Stimulated activated effector memory CD8-positive, alpha-beta T cell treated with anti-CD3 and anti-CD28 coated beads, Interleukin-12 subunit alpha, Interleukin-12 subunit beta, amount 100 ng/mL, for 72 hours (primary cell): ENCODE measurements at regions not wholly inside any gene's neighbourhood (a gene's known extent, or its start where the extent isn't known, plus 50 kb on each side); places are given as distances from the start of the nearest gene placed in this dataset.

Experiments used
- ATAC-seq: fragments of 150-1000 bp; cut with Tn5 transposase; 2 replicates; pipeline ENCODE4 v1.10.0; 2021
- DNase-seq, 2 donors: peaks; one replicate each; pipeline ENCODE4 v3.0.0; 2021 to 2022; ENCODE audit warnings: low spot score in 2 of 2
- H3K27ac Mint-ChIP-seq: one replicate; pipeline ENCODE4 v1.8.0; 2022; ENCODE audit warnings: mild to moderate bottlenecking, mixed read lengths
- H3K36me3 Mint-ChIP-seq: one replicate; pipeline ENCODE4 v1.8.0; 2022; ENCODE audit warnings: mild to moderate bottlenecking, mixed read lengths
- H3K4me1 Mint-ChIP-seq: one replicate; pipeline ENCODE4 v1.8.0; 2022; ENCODE audit warnings: mixed read lengths
- H3K4me3 Mint-ChIP-seq: one replicate; pipeline ENCODE4 v1.8.0; 2022; ENCODE audit warnings: mild to moderate bottlenecking, mixed read lengths
- H3K9me3 Mint-ChIP-seq: one replicate; pipeline ENCODE4 v1.8.0; 2022; ENCODE audit warnings: mixed read lengths

GRCh38 chr22:47547881-47548650, 785.6 kb downstream of the TBC1D22A start:
- DNase-seq (no peak), ATAC-seq (no peak)
- no peaks in the 10 kb centered on the region for H3K4me1 Mint-ChIP-seq
- no peaks in the 10 kb centered on the region for H3K9me3 Mint-ChIP-seq
- no peak overlapping the region for H3K27ac Mint-ChIP-seq
- no peak overlapping the region for H3K4me3 Mint-ChIP-seq
- H3K36me3 Mint-ChIP-seq, result no peaks in the 10 kb centered on the region

DNA sequence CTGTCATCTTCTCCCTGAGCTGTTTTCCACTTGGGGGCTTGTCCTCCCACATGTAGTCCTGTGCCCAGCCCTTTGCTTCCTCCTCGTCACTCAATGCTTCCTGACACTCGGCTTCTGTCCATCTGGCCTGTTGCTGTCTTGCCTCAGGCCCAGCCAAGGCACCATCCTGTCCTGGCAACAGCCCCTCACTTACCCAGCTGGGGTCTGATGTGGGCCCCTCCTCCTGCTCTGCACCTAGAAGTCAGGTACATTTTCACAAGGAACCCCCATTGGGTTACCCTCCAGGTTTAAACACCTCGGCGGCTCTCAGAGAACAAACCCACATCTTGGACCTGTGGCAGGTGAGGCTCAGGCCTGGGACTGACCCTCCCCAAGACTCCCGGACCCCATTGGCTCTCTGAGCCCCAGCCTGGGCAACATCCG, 784.8 kb downstream of the TBC1D22A start:
- no peaks in the 10 kb centered on the region for H3K36me3 Mint-ChIP-seq

GRCh38 chr22:47544696-47545095, 782.2 kb downstream of the TBC1D22A start:
- H3K27ac Mint-ChIP-seq, result no peak overlapping the region

More for the DNA sequence above, 784.8 kb downstream of the TBC1D22A start:
- Mint-ChIP-seq H3K9me3 (no peaks in the 10 kb centered on the region), H3K4me3 (no peak overlapping the region), H3K27ac (no peak overlapping the region), H3K4me1 (no peaks in the 10 kb centered on the region)
- DNase-seq (no peak), ATAC-seq (no peak)

GRCh38 chr22:47543447-47543846, 781.0 kb downstream of the TBC1D22A start:
- Mint-ChIP-seq H3K4me1 (no peaks in the 10 kb centered on the region), H3K9me3 (no peaks in the 10 kb centered on the region), H3K27ac (no peak overlapping the region), H3K4me3 (no peak overlapping the region), H3K36me3 (no peaks in the 10 kb centered on the region)
- DNase-seq, result peak in 1 of 2 donors; percentile 18
- ATAC-seq, result no peak

More at GRCh38 chr22:47544696-47545095, 782.2 kb downstream of the TBC1D22A start:
- no peaks in the 10 kb centered on the region for H3K36me3 Mint-ChIP-seq
- ATAC-seq, result no peak
- peak in 1 of 2 donors; percentile 28 for DNase-seq
- H3K4me3 Mint-ChIP-seq, result no peak overlapping the region
- H3K9me3 Mint-ChIP-seq, result no peaks in the 10 kb centered on the region
- no peaks in the 10 kb centered on the region for H3K4me1 Mint-ChIP-seq

DNA sequence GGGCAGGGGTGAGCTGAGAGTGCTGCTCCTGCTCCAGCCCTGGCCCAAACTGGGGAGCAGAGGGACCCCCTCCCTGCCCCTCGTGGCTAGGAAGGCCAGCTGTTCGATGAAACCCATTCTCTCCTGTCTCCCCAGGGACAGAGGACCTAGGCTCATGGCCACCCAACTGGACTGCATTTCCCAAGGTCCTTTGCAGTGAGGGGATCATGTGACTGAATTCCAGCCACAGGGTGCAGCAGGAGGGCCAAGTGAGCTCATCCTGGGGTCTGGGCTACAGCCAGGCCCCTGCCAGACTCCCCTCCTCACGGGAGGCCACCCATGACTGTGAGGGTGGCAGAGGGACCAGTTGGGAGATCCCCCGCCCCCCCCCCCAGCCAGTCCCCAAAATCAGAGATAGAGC, 777.6 kb downstream of the TBC1D22A start:
- DNase-seq (peak in 1 of 2 donors; percentile 34), ATAC-seq (no peak)
- Mint-ChIP-seq H3K27ac (no peak overlapping the region), H3K4me3 (no peak overlapping the region), H3K36me3 (no peaks in the 10 kb centered on the region), H3K4me1 (no peaks in the 10 kb centered on the region), H3K9me3 (peaks cover 3% of the 10 kb centered on the region)

GRCh38 chr22:47539374-47539773, 776.9 kb downstream of the TBC1D22A start:
- DNase-seq (no peak), ATAC-seq (no peak)
- no peak overlapping the region for H3K27ac Mint-ChIP-seq
- H3K4me1 Mint-ChIP-seq, result no peaks in the 10 kb centered on the region
- no peak overlapping the region for H3K4me3 Mint-ChIP-seq
- H3K36me3 Mint-ChIP-seq, result no peaks in the 10 kb centered on the region
- H3K9me3 Mint-ChIP-seq, result peaks cover 3% of the 10 kb centered on the region

GRCh38 chr22:47535681-47536080, 773.2 kb downstream of the TBC1D22A start:
- Mint-ChIP-seq H3K9me3 (peaks cover 3% of the 10 kb centered on the region), H3K36me3 (no peaks in the 10 kb centered on the region), H3K4me3 (no peak overlapping the region), H3K27ac (no peak overlapping the region), H3K4me1 (no peaks in the 10 kb centered on the region)
- no peak for ATAC-seq
- DNase-seq, result no peak

DNA sequence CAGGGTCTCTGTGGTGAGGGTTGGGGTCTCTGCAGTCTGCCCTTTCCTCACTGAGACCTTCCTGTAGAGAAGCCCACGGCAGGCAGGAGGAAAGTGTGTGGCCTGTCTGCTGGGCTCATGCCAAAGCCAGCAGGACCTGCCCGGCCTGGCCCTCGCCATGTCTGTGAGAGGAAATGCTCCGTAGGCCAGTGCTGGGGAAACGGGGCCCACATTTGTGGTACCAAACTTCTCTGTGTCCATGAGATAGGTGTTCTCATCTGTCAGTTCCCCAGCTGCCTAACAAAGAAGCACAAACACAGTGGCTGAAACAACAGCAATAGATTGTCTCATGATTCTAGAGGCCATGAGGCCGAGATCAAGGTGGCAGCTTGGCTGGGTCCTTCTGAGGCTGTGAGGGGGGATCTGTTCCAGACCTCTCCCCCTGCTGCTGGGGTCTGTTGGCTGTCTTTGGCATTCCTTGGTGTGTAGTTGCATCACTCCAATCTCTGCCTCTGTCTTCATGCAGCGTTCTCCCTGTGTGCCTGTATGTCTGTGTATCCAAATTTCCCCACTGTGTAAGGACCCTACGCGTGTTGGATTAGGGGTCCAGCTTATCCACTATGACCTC, 772.5 kb downstream of the TBC1D22A start:
- DNase-seq (peak in 1 of 2 donors; percentile 40), ATAC-seq (no peak)
- H3K4me1 Mint-ChIP-seq, result no peaks in the 10 kb centered on the region
- H3K36me3 Mint-ChIP-seq, result no peaks in the 10 kb centered on the region
- no peak overlapping the region for H3K4me3 Mint-ChIP-seq
- no peak overlapping the region for H3K27ac Mint-ChIP-seq
- H3K9me3 Mint-ChIP-seq, result peaks cover 3% of the 10 kb centered on the region

- Mint-ChIP-seq H3K9me3 (peaks cover 3% of the 10 kb centered on the region), H3K4me3 (no peak overlapping the region), H3K36me3 (no peaks in the 10 kb centered on the region), H3K27ac (no peak overlapping the region), H3K4me1 (no peaks in the 10 kb centered on the region)
- DNase-seq (no peak), ATAC-seq (no peak)
Measured at GRCh38 chr22:47533961-47534803, 771.7 kb downstream of the TBC1D22A start.

- no peaks in the 10 kb centered on the region for H3K9me3 Mint-ChIP-seq
- ATAC-seq, result no peak
- no peaks in the 10 kb centered on the region for H3K4me1 Mint-ChIP-seq
- H3K4me3 Mint-ChIP-seq, result no peak overlapping the region
- no peaks in the 10 kb centered on the region for H3K36me3 Mint-ChIP-seq
- H3K27ac Mint-ChIP-seq, result no peak overlapping the region
- DNase-seq, result no peak
Measured at GRCh38 chr22:47517062-47517461, 754.6 kb downstream of the TBC1D22A start.

DNA sequence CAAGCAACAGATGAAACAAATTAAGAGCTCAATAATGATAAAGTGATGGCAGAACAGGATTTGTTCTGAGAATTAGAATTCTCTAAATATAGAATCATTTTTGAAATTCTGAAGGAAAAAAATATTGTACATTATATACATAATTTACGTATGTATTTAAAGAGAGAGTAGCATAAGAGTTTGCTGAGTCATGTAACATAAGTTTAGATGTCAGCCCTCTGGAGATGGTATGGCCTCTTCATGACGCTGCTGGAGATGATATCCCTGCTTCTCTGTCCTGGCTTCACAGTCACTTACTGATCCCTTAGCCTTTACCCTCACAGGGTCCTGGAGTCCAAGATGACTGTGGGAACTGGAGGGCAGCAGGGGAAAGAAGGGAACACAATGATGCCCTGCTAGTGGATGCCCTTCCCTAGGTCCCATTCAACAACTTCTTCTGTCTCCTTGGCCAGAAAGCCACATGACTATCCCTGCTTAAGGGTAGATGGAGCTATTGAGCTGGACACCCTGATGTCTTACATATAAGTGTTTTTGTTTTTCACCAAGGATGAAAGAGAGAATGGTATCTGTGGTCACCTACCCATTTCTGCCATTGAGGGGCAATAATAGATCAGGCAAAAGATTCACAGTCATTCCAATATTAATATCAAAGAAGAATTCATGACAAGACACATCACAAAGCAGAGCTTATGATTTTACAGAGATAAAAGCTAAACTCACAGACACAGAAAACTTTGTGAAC, 753.1 kb downstream of the TBC1D22A start:
- Mint-ChIP-seq H3K9me3 (peaks cover 3% of the 10 kb centered on the region), H3K36me3 (no peaks in the 10 kb centered on the region), H3K27ac (no peak overlapping the region), H3K4me3 (no peak overlapping the region), H3K4me1 (no peaks in the 10 kb centered on the region)
- no peak for ATAC-seq
- DNase-seq, result no peak

- Mint-ChIP-seq H3K27ac (no peak overlapping the region), H3K4me1 (no peaks in the 10 kb centered on the region), H3K4me3 (no peak overlapping the region), H3K9me3 (peaks cover 3% of the 10 kb centered on the region), H3K36me3 (no peaks in the 10 kb centered on the region)
- ATAC-seq (no peak), DNase-seq (no peak)
Measured at GRCh38 chr22:47512617-47513016, 750.2 kb downstream of the TBC1D22A start.

DNA sequence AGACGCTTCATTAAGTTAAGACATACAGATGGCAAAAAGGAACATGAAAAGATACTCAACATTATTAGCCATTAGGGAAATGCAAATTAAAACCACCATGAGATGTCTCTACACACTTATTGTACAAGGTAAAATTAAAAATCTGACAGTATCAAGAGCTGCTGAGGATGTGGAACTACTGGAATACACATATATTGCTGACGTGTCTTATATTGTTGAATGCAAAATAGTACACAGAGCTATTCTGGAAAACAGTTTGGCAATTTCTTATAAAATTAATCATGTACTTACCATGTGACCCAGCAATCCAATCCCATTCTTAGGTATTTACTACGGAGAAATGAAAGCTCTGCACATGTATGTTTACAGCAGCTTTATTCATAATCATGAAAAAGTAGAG, 742.5 kb downstream of the TBC1D22A start:
- Mint-ChIP-seq H3K4me3 (no peak overlapping the region), H3K36me3 (no peaks in the 10 kb centered on the region), H3K27ac (no peak overlapping the region), H3K4me1 (no peaks in the 10 kb centered on the region), H3K9me3 (peaks cover 17% of the 10 kb centered on the region)
- ATAC-seq, result no peak
- no peak for DNase-seq

- Mint-ChIP-seq H3K9me3 (peaks cover 27% of the 10 kb centered on the region), H3K27ac (no peak overlapping the region), H3K4me3 (no peak overlapping the region), H3K4me1 (peaks cover 17% of the 10 kb centered on the region), H3K36me3 (no peaks in the 10 kb centered on the region)
- DNase-seq, result no peak
- no peak for ATAC-seq
Measured at GRCh38 chr22:47498969-47499495, 736.6 kb downstream of the TBC1D22A start.

DNA sequence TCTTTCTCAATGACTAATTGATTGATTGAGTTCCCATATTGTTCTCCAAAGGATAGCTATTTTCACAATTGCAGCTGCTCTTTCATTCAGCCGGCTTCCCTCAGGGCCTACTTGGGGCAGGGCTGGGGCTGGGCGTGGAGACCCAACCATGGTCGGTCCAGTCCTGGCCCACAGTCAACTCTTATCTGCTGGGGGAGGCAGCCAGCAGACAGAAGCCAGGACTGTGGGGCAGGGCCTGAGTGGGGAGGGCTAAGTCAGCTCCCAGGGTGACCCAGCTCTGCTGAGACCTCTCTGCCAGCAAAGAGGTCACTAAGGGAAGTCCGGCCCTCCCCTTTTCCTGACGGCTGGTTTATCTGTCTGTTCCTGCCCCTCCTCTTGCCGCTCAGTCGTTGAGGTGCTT, 735.2 kb downstream of the TBC1D22A start:
- Mint-ChIP-seq H3K36me3 (no peaks in the 10 kb centered on the region), H3K27ac (no peak overlapping the region), H3K9me3 (peaks cover 35% of the 10 kb centered on the region), H3K4me3 (no peak overlapping the region), H3K4me1 (peaks cover 30% of the 10 kb centered on the region)
- no peak for ATAC-seq
- no peak for DNase-seq
